ENCODE measurements at regions not wholly inside any gene's neighbourhood (a gene's known extent, or its start where the extent isn't known, plus 50 kb on each side); places are given as distances from the start of the nearest gene placed in this dataset.

- no peak for DNase-seq (ENCODE audit: low read depth)
Observed at GRCh38 chr18:71807586-71807985, 736.6 kb downstream of the CBLN2 start.

DNA sequence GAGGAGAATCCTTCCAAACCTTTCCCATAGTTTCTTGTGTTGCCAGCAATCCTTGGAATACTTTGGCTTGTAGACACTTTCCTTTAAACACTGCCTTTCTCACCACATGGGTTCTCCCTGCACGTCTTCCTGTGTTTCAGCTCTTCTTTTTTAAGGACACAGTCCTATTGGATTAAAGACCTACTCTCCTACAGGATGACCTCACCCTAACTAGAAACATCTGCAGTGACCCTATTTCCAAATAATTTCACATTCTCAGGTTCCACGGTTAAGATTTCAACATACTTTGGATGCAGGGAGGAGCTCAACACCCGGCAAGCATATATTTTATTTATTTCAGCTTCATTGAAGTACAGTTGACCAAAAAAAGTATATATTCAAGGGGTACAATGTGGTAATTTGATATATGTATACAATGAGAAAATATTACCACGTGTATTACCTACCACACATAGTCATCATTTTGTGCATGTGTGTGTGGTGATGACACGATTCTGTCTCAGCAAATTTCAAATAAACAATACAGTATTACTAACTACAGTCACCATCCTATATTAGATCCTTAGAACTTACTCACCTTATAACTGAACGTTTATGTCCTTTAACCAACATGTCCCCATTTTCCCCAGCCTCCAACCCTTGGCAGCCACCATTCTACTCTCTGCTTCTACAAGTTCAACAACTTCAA lies 745.0 kb downstream of the CBLN2 start:
- TF ChIP-seq, protein P1, sequence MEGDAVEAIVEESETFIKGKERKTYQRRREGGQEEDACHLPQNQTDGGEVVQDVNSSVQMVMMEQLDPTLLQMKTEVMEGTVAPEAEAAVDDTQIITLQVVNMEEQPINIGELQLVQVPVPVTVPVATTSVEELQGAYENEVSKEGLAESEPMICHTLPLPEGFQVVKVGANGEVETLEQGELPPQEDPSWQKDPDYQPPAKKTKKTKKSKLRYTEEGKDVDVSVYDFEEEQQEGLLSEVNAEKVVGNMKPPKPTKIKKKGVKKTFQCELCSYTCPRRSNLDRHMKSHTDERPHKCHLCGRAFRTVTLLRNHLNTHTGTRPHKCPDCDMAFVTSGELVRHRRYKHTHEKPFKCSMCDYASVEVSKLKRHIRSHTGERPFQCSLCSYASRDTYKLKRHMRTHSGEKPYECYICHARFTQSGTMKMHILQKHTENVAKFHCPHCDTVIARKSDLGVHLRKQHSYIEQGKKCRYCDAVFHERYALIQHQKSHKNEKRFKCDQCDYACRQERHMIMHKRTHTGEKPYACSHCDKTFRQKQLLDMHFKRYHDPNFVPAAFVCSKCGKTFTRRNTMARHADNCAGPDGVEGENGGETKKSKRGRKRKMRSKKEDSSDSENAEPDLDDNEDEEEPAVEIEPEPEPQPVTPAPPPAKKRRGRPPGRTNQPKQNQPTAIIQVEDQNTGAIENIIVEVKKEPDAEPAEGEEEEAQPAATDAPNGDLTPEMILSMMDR (IDR thresholded peaks at IDR 0.05; ENCODE audit: control insufficient read depth, insufficient read depth, low read depth, low read length, missing control alignments) = no peak
- no peak overlapping the region for H3K4me3 ChIP-seq (ENCODE audit: control insufficient read depth, low read depth, low read length)
- peak; percentile 27 for DNase-seq (ENCODE audit: low read depth)

More at GRCh38 chr18:71807586-71807985, 736.6 kb downstream of the CBLN2 start:
- TF ChIP-seq, protein P1 (IDR thresholded peaks at IDR 0.05; ENCODE audit: control insufficient read depth, insufficient read depth, low read depth, low read length, missing control alignments) = no peak
- H3K4me3 ChIP-seq (ENCODE audit: control insufficient read depth, low read depth, low read length) = no peak overlapping the region

DNA sequence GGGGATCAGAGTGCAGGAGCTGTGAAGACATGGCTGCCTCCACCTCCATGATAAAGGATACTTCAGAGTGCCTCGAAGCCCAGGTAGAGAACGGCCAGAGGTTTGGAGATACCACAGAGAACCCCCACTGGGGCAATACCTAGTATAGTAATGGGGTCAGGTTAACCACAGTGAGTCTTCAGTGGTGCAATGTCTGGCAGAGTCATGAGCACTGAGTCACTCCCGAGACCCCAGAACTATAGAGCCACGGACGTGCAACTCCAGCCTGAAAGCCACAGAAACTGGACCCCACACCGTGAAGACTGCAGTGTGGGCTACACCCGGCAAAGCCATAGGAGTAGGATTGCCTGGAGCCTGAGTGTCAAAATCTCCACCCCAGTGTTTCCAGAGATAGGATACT lies 746.6 kb downstream of the CBLN2 start:
- no peak for DNase-seq (ENCODE audit: low read depth)
- TF ChIP-seq, protein P1 (IDR thresholded peaks at IDR 0.05; ENCODE audit: control insufficient read depth, insufficient read depth, low read depth, low read length, missing control alignments) = no peak
- no peak overlapping the region for H3K4me3 ChIP-seq (ENCODE audit: control insufficient read depth, low read depth, low read length)

DNA sequence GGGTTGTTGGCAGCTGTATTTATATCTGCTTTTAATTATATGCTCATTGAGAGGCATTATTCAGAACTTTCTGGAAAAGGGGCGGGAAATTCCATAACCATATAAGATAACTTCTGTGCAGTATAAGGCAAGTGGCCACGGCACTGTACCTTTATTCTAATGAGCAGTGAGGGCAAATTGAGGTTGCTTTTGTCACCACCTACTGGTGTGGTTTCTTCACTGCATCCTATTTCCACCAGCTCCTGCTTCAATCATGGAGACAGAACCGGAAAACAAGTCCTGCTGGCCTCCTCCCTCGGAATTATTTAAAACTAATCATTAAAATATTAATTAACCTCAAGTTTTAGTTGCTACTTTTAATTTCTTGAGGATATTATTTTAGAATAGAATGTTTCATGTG lies 759.4 kb downstream of the CBLN2 start:
- TF ChIP-seq, protein P1 (IDR thresholded peaks at IDR 0.05; ENCODE audit: control insufficient read depth, insufficient read depth, low read depth, low read length, missing control alignments) = peak; percentile 10
- H3K4me3 ChIP-seq (ENCODE audit: control insufficient read depth, low read depth, low read length) = no peak overlapping the region
- DNase-seq (ENCODE audit: low read depth) = no peak

GRCh38 chr18:71760541-71760940 lies 783.6 kb downstream of the CBLN2 start:
- TF ChIP-seq, protein P1 (IDR thresholded peaks at IDR 0.05; ENCODE audit: control insufficient read depth, insufficient read depth, low read depth, low read length, missing control alignments) = no peak
- DNase-seq (ENCODE audit: low read depth) = no peak

GRCh38 chr18:71754246-71754645 lies 789.9 kb downstream of the CBLN2 start:
- TF ChIP-seq, protein P1 (IDR thresholded peaks at IDR 0.05; ENCODE audit: control insufficient read depth, insufficient read depth, low read depth, low read length, missing control alignments) = no peak
- H3K4me3 ChIP-seq (ENCODE audit: control insufficient read depth, low read depth, low read length) = no peak overlapping the region
- no peak for DNase-seq (ENCODE audit: low read depth)

More at GRCh38 chr18:71760541-71760940, 783.6 kb downstream of the CBLN2 start:
- no peak overlapping the region for H3K4me3 ChIP-seq (ENCODE audit: control insufficient read depth, low read depth, low read length)
